ENCODE measurements at regions not wholly inside any gene's neighbourhood (a gene's known extent, or its start where the extent isn't known, plus 50 kb on each side); places are given as distances from the start of the nearest gene placed in this dataset.

DNA sequence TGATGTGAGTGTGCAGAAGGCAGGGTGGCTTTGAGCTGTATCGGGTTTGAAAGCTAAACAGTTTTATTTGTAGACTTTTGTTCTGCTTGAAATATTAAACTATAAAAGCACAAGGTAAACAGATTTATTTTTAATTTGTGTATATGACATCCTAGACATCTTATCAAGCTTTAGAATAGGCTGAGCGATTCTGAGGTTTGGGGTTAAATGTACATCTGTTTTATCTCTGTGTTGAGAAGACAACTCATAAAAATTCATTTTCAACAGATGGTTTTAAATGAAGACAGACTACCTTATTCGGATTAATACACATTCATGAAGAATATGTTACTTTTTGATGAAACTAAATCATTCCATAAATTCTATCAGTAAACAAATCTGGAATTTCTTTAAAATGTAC lies 368.8 kb downstream of the RPRM start:
- TF ChIP-seq, protein P1, sequence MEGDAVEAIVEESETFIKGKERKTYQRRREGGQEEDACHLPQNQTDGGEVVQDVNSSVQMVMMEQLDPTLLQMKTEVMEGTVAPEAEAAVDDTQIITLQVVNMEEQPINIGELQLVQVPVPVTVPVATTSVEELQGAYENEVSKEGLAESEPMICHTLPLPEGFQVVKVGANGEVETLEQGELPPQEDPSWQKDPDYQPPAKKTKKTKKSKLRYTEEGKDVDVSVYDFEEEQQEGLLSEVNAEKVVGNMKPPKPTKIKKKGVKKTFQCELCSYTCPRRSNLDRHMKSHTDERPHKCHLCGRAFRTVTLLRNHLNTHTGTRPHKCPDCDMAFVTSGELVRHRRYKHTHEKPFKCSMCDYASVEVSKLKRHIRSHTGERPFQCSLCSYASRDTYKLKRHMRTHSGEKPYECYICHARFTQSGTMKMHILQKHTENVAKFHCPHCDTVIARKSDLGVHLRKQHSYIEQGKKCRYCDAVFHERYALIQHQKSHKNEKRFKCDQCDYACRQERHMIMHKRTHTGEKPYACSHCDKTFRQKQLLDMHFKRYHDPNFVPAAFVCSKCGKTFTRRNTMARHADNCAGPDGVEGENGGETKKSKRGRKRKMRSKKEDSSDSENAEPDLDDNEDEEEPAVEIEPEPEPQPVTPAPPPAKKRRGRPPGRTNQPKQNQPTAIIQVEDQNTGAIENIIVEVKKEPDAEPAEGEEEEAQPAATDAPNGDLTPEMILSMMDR (conservative IDR thresholded peaks at IDR 0.05) = no peak
- no peak for TF ChIP-seq ZFX (IDR thresholded peaks at IDR 0.05)
